GM12891 (cell line): ENCODE measurements at regions not wholly inside any gene's neighbourhood (a gene's known extent, or its start where the extent isn't known, plus 50 kb on each side); places are given as distances from the start of the nearest gene placed in this dataset.
"Not testable (repeated sequence)": the region's sequence is repeated elsewhere in the genome, so short reads cannot be mapped to it uniquely, and the experiment has no call there.

ENCODE experiments used
- POLR2A ChIP-seq: IDR thresholded peaks from 2 replicates; pipeline ENCODE4 v1.6.1; 2011; ENCODE audit warnings: low read depth, low read length, control low read depth
- POLR2AphosphoS5 ChIP-seq: IDR thresholded peaks from 2 replicates; pipeline ENCODE4 v1.6.1; 2011; ENCODE audit warnings: low read depth, low read length, control low read depth
- POU2F2 ChIP-seq: IDR thresholded peaks from 2 replicates; pipeline ENCODE4 v1.6.1; 2011; ENCODE audit warnings: low read depth, mild to moderate bottlenecking, control low read depth, low read length, moderate library complexity
- SPI1 ChIP-seq: IDR thresholded peaks from 2 replicates; pipeline ENCODE4 v1.6.1; 2011; ENCODE audit warnings: low read depth, low read length, control low read depth
- TAF1 ChIP-seq: IDR thresholded peaks from 2 replicates; pipeline ENCODE4 v1.6.1; 2011; ENCODE audit warnings: low read depth, low read length, control low read depth

DNA sequence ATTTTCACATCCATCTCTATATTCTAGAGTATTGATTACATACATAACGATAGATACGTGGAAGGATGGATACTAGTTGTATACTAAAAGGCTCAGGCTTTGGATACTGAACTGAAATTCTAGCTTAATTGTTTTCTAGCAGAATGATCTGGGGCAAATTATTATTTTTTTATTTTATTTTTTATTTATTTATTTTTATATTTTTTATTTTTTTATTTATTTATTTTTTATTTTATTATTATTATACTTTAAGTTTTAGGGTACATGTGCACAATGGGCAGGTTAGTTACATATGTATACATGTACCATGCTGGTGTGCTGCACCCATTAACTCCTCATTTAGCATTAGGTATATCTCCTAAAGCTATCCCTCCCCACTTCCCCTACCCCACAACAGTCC lies 432.6 kb upstream of the GRM7 start:
- not testable (repeated sequence) for TF ChIP-seq POLR2A, POLR2AphosphoS5, TAF1, POU2F2, SPI1
